GM23338 (cell line): ENCODE measurements at regions not wholly inside any gene's neighbourhood (a gene's known extent, or its start where the extent isn't known, plus 50 kb on each side); places are given as distances from the start of the nearest gene placed in this dataset.

ENCODE experiments used
- CREB1 ChIP-seq: fragments of 250-450 bp; sonication (Bioruptor Pico); IDR thresholded peaks from 2 replicates; pipeline ENCODE4 v1.5.0; 2020; ENCODE audit warnings: low read depth, mild to moderate bottlenecking, moderate library complexity
- EZH2 ChIP-seq: fragments of 200-600 bp; sonication (generic); IDR thresholded peaks from one replicate; pipeline ENCODE4 v1.8.0; 2017; ENCODE audit warnings: antibody characterized with exemption, mild to moderate bottlenecking, low read depth; ENCODE audit not compliant: unreplicated experiment
- EZH2phosphoT487 ChIP-seq: fragments of 200-600 bp; sonication (generic); IDR thresholded peaks from one replicate; pipeline ENCODE4 v1.8.1; 2018; ENCODE audit warnings: antibody characterized with exemption; ENCODE audit not compliant: unreplicated experiment
- STAT1 ChIP-seq: IDR thresholded peaks from one replicate; pipeline ENCODE4 v1.6.1; 2016; ENCODE audit warnings: antibody characterized with exemption; ENCODE audit not compliant: unreplicated experiment
- ZNF114 ChIP-seq: fragments of 250-450 bp; sonication (Bioruptor Pico); IDR thresholded peaks from 2 replicates; pipeline ENCODE4 v1.5.0; 2020; ENCODE audit warnings: mild to moderate bottlenecking, moderate library complexity
- TF ChIP-seq, protein P1 (sequence below): fragments of 250-450 bp; sonication (Bioruptor Pico); IDR thresholded peaks from 2 replicates; pipeline ENCODE4 v1.5.0; 2020; ENCODE audit warnings: mild to moderate bottlenecking, moderate library complexity
- TF ChIP-seq, protein P2 (sequence below), 2 experiments: fragments of 200-600 bp in 1 of 2; sonication (generic) in 1 of 2; conservative IDR thresholded peaks; 2 replicates each; pipeline versions ENCODE4 v1.5.1 to v1.6.1; 2016 to 2017; ENCODE audit warnings: antibody characterized with exemption in 2 of 2, low read depth in 2 of 2, mild to moderate bottlenecking in 2 of 2, moderate library complexity in 1 of 2
- TF ChIP-seq, protein P3 (sequence below): IDR thresholded peaks from 2 replicates; pipeline ENCODE4 v1.6.1; 2016; ENCODE audit warnings: antibody characterized with exemption

DNA sequence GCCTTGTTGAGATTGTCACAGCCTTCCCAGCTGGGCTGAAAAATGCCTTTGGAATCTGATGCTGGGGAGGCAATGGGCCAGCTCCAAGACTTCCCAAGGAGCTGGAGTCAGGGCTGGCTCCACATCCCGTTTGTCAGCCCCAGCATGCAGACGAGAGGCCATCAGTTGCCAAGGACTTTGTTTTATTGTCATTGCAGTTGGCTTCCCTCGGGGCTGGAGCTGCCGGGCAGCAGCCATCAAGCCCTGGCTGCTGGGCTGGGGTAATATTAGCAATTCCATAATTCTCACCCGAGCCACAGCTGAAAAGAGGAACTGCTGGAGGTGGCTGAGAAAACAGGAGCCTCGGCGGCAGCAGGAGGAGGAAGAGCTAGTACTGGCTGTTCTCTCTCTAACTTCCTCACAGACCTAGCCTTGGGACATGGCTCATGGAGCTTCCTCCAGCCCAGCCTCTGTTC lies 182.5 kb downstream of the CDC5L start (continued):
- TF ChIP-seq, protein P1, sequence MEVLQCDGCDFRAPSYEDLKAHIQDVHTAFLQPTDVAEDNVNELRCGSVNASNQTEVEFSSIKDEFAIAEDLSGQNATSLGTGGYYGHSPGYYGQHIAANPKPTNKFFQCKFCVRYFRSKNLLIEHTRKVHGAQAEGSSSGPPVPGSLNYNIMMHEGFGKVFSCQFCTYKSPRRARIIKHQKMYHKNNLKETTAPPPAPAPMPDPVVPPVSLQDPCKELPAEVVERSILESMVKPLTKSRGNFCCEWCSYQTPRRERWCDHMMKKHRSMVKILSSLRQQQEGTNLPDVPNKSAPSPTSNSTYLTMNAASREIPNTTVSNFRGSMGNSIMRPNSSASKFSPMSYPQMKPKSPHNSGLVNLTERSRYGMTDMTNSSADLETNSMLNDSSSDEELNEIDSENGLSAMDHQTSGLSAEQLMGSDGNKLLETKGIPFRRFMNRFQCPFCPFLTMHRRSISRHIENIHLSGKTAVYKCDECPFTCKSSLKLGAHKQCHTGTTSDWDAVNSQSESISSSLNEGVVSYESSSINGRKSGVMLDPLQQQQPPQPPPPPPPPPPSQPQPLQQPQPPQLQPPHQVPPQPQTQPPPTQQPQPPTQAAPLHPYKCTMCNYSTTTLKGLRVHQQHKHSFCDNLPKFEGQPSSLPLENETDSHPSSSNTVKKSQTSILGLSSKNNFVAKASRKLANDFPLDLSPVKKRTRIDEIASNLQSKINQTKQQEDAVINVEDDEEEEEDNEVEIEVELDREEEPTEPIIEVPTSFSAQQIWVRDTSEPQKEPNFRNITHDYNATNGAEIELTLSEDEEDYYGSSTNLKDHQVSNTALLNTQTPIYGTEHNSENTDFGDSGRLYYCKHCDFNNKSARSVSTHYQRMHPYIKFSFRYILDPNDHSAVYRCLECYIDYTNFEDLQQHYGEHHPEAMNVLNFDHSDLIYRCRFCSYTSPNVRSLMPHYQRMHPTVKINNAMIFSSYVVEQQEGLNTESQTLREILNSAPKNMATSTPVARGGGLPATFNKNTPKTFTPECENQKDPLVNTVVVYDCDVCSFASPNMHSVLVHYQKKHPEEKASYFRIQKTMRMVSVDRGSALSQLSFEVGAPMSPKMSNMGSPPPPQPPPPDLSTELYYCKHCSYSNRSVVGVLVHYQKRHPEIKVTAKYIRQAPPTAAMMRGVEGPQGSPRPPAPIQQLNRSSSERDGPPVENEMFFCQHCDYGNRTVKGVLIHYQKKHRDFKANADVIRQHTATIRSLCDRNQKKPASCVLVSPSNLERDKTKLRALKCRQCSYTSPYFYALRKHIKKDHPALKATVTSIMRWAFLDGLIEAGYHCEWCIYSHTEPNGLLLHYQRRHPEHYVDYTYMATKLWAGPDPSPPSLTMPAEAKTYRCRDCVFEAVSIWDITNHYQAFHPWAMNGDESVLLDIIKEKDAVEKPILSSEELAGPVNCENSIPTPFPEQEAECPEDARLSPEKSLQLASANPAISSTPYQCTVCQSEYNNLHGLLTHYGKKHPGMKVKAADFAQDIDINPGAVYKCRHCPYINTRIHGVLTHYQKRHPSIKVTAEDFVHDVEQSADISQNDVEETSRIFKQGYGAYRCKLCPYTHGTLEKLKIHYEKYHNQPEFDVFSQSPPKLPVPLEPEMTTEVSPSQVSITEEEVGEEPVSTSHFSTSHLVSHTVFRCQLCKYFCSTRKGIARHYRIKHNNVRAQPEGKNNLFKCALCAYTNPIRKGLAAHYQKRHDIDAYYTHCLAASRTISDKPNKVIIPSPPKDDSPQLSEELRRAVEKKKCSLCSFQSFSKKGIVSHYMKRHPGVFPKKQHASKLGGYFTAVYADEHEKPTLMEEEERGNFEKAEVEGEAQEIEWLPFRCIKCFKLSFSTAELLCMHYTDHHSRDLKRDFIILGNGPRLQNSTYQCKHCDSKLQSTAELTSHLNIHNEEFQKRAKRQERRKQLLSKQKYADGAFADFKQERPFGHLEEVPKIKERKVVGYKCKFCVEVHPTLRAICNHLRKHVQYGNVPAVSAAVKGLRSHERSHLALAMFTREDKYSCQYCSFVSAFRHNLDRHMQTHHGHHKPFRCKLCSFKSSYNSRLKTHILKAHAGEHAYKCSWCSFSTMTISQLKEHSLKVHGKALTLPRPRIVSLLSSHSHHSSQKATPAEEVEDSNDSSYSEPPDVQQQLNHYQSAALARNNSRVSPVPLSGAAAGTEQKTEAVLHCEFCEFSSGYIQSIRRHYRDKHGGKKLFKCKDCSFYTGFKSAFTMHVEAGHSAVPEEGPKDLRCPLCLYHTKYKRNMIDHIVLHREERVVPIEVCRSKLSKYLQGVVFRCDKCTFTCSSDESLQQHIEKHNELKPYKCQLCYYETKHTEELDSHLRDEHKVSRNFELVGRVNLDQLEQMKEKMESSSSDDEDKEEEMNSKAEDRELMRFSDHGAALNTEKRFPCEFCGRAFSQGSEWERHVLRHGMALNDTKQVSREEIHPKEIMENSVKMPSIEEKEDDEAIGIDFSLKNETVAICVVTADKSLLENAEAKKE (CRISPR knock-in tag) = no peak
- TF ChIP-seq STAT1 = no peak
- no peak for TF ChIP-seq EZH2phosphoT487
- TF ChIP-seq CREB1 (CRISPR knock-in tag) = no peak
- TF ChIP-seq, protein P2, sequence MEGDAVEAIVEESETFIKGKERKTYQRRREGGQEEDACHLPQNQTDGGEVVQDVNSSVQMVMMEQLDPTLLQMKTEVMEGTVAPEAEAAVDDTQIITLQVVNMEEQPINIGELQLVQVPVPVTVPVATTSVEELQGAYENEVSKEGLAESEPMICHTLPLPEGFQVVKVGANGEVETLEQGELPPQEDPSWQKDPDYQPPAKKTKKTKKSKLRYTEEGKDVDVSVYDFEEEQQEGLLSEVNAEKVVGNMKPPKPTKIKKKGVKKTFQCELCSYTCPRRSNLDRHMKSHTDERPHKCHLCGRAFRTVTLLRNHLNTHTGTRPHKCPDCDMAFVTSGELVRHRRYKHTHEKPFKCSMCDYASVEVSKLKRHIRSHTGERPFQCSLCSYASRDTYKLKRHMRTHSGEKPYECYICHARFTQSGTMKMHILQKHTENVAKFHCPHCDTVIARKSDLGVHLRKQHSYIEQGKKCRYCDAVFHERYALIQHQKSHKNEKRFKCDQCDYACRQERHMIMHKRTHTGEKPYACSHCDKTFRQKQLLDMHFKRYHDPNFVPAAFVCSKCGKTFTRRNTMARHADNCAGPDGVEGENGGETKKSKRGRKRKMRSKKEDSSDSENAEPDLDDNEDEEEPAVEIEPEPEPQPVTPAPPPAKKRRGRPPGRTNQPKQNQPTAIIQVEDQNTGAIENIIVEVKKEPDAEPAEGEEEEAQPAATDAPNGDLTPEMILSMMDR (conservative IDR thresholded peaks at IDR 0.05; ENCODE audit: low read depth in 2 of 2) = no peak
- TF ChIP-seq ZNF114 = no peak
- TF ChIP-seq EZH2 = no peak
- TF ChIP-seq, protein P3, sequence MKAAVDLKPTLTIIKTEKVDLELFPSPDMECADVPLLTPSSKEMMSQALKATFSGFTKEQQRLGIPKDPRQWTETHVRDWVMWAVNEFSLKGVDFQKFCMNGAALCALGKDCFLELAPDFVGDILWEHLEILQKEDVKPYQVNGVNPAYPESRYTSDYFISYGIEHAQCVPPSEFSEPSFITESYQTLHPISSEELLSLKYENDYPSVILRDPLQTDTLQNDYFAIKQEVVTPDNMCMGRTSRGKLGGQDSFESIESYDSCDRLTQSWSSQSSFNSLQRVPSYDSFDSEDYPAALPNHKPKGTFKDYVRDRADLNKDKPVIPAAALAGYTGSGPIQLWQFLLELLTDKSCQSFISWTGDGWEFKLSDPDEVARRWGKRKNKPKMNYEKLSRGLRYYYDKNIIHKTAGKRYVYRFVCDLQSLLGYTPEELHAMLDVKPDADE = no peak
